H9 (cell line): ENCODE measurements at regions not wholly inside any gene's neighbourhood (a gene's known extent, or its start where the extent isn't known, plus 50 kb on each side); places are given as distances from the start of the nearest gene placed in this dataset.

Source experiments
- DNase-seq: peaks from one replicate; pipeline ENCODE4 v3.0.0-alpha.2; 2017
- H2AFZ ChIP-seq: one replicate; pipeline ENCODE4 v1.6.1; 2013; ENCODE audit warnings: mild to moderate bottlenecking, low read length, control low read depth, moderate library complexity
- H2AK5ac ChIP-seq: 2 replicates; pipeline ENCODE4 v1.6.1; 2013; ENCODE audit warnings: low read length, control low read depth, mixed read lengths; ENCODE audit not compliant: insufficient read length
- H2BK120ac ChIP-seq: one replicate; pipeline ENCODE4 v1.6.1; 2013; ENCODE audit warnings: low read depth, mild to moderate bottlenecking, low read length, control low read depth, inconsistent platforms; ENCODE audit not compliant: poor library complexity, severe bottlenecking
- H2BK12ac ChIP-seq: 2 replicates; pipeline ENCODE4 v1.6.1; 2013; ENCODE audit warnings: low read length, control low read depth, mixed read lengths, low read depth; ENCODE audit not compliant: insufficient read length
- H2BK15ac ChIP-seq: 2 replicates; pipeline ENCODE4 v1.6.1; 2013; ENCODE audit warnings: low read depth, low read length, control low read depth
- H2BK20ac ChIP-seq: one replicate; pipeline ENCODE4 v1.6.1; 2013; ENCODE audit warnings: low read depth, mild to moderate bottlenecking, low read length, control low read depth, inconsistent platforms; ENCODE audit not compliant: poor library complexity, severe bottlenecking
- H2BK5ac ChIP-seq: 2 replicates; pipeline ENCODE4 v1.6.1; 2013; ENCODE audit warnings: low read length, control low read depth, mixed read lengths; ENCODE audit not compliant: insufficient read length
- H3K14ac ChIP-seq: 2 replicates; pipeline ENCODE4 v1.6.1; 2013; ENCODE audit warnings: low read length, control low read depth; ENCODE audit not compliant: insufficient read depth
- H3K18ac ChIP-seq: 2 replicates; pipeline ENCODE4 v1.6.1; 2013; ENCODE audit warnings: low read depth, mild to moderate bottlenecking, mixed read lengths, low read length, control low read depth; ENCODE audit not compliant: insufficient read length
- H3K23ac ChIP-seq: 2 replicates; pipeline ENCODE4 v1.6.1; 2013; ENCODE audit warnings: low read length, control low read depth, mixed read lengths, low read depth; ENCODE audit not compliant: insufficient read length
- H3K23me2 ChIP-seq: 2 replicates; pipeline ENCODE4 v1.6.1; 2013; ENCODE audit warnings: low read depth, mild to moderate bottlenecking, mixed read lengths, low read length, control low read depth; ENCODE audit not compliant: insufficient read length, poor library complexity, severe bottlenecking
- H3K27ac ChIP-seq: 2 replicates; pipeline ENCODE4 v1.5.1; 2013; ENCODE audit warnings: low read length, control low read depth, mixed read lengths, low read depth; ENCODE audit not compliant: insufficient read length
- H3K27me3 ChIP-seq: 2 replicates; pipeline ENCODE4 v1.6.1; 2013; ENCODE audit warnings: low read length, control low read depth, inconsistent platforms; ENCODE audit not compliant: insufficient read depth
- H3K4ac ChIP-seq: 2 replicates; pipeline ENCODE4 v1.6.1; 2013; ENCODE audit warnings: low read depth, mild to moderate bottlenecking, control low read depth, inconsistent platforms, low read length, moderate library complexity
- H3K4me1 ChIP-seq: 2 replicates; pipeline ENCODE4 v1.6.1; 2013; ENCODE audit warnings: low read length, control low read depth, inconsistent platforms; ENCODE audit not compliant: insufficient read depth
- H3K4me2 ChIP-seq: 2 replicates; pipeline ENCODE4 v1.6.1; 2013; ENCODE audit warnings: low read length, control low read depth, mixed read lengths; ENCODE audit not compliant: insufficient read length, insufficient read depth
- H3K56ac ChIP-seq: 2 replicates; pipeline ENCODE4 v1.6.1; 2013; ENCODE audit warnings: low read depth, mild to moderate bottlenecking, mixed read lengths, low read length, control low read depth; ENCODE audit not compliant: insufficient read length
- H3K79me1 ChIP-seq: 2 replicates; pipeline ENCODE4 v1.6.1; 2013; ENCODE audit warnings: low read depth, mild to moderate bottlenecking, moderate library complexity, low read length, control low read depth, inconsistent platforms; ENCODE audit not compliant: insufficient read depth, poor library complexity, severe bottlenecking
- H3K79me2 ChIP-seq: 2 replicates; pipeline ENCODE4 v1.6.1; 2013; ENCODE audit warnings: low read length, control low read depth, inconsistent platforms; ENCODE audit not compliant: insufficient read depth
- H3K9ac ChIP-seq: 2 replicates; pipeline ENCODE4 v1.6.1; 2013; ENCODE audit warnings: low read length, control low read depth, mixed read lengths; ENCODE audit not compliant: insufficient read length; ENCODE audit errors: extremely low read depth
- H3K9me3 ChIP-seq: one replicate; pipeline ENCODE4 v1.6.1; 2013; ENCODE audit warnings: low read depth, low read length, inconsistent platforms; ENCODE audit not compliant: control insufficient read depth
- H3T11ph ChIP-seq: one replicate; pipeline ENCODE4 v1.6.1; 2013; ENCODE audit warnings: mild to moderate bottlenecking, low read length, control low read depth, inconsistent platforms
- H4K20me1 ChIP-seq: one replicate; pipeline ENCODE4 v1.6.1; 2013; ENCODE audit not compliant: control insufficient read depth, insufficient read length, insufficient read depth
- H4K5ac ChIP-seq: 2 replicates; pipeline ENCODE4 v1.6.1; 2013; ENCODE audit warnings: low read depth, mild to moderate bottlenecking, mixed read lengths, low read length, control low read depth; ENCODE audit not compliant: insufficient read length
- H4K8ac ChIP-seq: replicated peaks from 2 replicates; pipeline ENCODE4 v1.6.1; 2013; ENCODE audit warnings: low read length, control low read depth, mixed read lengths, low read depth; ENCODE audit not compliant: insufficient read length
- H4K91ac ChIP-seq: 2 replicates; pipeline ENCODE4 v1.6.1; 2013; ENCODE audit warnings: low read depth, mild to moderate bottlenecking, moderate library complexity, mixed read lengths, low read length, control low read depth; ENCODE audit not compliant: insufficient read length
- H3K27ac Mint-ChIP-seq, 3 experiments: 2 replicates in 2 of 3; 3 replicates in 1 of 3; pipeline ENCODE4 v1.8.0; 2020 to 2021; ENCODE audit warnings: mixed read lengths in 3 of 3, mild to moderate bottlenecking in 1 of 3, moderate library complexity in 1 of 3
- H3K27me3 Mint-ChIP-seq: 2 replicates; pipeline ENCODE4 v1.8.0; 2021; ENCODE audit warnings: low read depth, mild to moderate bottlenecking, moderate library complexity, mixed read lengths
- H3K36me3 Mint-ChIP-seq, 3 experiments: 2 replicates in 2 of 3; 3 replicates in 1 of 3; pipeline ENCODE4 v1.8.0; 2020 to 2021; ENCODE audit warnings: low read depth in 3 of 3, mixed read lengths in 3 of 3; ENCODE audit not compliant: insufficient read depth in 1 of 3
- H3K4me1 Mint-ChIP-seq, 2 experiments: 2 replicates each; pipeline ENCODE4 v1.8.0; 2020; ENCODE audit warnings: mixed read lengths in 2 of 2
- H3K4me3 Mint-ChIP-seq, 2 experiments: 2 replicates in 1 of 2; 3 replicates in 1 of 2; pipeline ENCODE4 v1.8.0; 2020 to 2021; ENCODE audit warnings: mild to moderate bottlenecking in 2 of 2, mixed read lengths in 2 of 2, moderate library complexity in 1 of 2
- H3K9me3 Mint-ChIP-seq, 2 experiments: 2 replicates in 1 of 2; 3 replicates in 1 of 2; pipeline ENCODE4 v1.8.0; 2020; ENCODE audit warnings: mild to moderate bottlenecking in 2 of 2, mixed read lengths in 2 of 2, moderate library complexity in 1 of 2
- WGBS: extraction: QIAGEN DNeasy Blood & Tissue Kit; methylation state at CpG from one replicate; pipeline ENCODE4 v1.1.7; 2013; ENCODE audit warnings: missing lambda C conversion rate, low lambda C conversion rate, mixed read lengths; ENCODE audit not compliant: insufficient read length; ENCODE audit errors: extremely low coverage; 5-methylcytosine and 5-hydroxymethylcytosine counted together
- TF ChIP-seq, protein P1 (sequence below): fragments of 200-600 bp; sonication (generic); conservative IDR thresholded peaks from 3 replicates; pipeline ENCODE4 v1.8.0; 2021; ENCODE audit warnings: antibody characterized with exemption, mild to moderate bottlenecking

DNA sequence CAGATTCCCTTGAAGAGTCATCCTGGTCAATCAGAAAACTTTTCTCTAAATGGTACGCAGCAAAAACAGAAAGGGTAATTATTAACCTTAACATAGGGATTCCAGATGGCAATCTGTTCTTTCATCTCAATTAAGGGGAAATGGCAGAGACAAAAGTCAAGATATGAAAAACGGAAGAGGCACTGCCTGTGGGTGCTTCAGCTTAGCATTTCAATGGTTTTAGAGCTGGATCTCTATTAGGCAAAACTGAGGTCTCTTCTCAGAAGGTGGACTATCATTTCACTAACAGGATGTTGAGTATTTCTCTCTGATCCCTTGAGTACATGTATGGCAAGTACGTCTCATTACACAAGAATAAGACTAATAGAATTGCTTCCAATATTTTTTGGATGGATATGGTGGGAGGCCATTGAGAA lies 296.9 kb downstream of the HIVEP2 start:
- Histone ChIP-seq H3K14ac (no peak overlapping the region), H3K27me3 (no peaks in the 10 kb centered on the region), H2BK15ac (no peak overlapping the region), H3K4me2 (no peak overlapping the region), H3K9ac (no peak overlapping the region), H3K23ac (no peak overlapping the region), H3K4me1 (peaks cover 18% of the 10 kb centered on the region), H3K4ac (no peak overlapping the region), H2BK12ac (no peak overlapping the region), H3K27ac (peak overlapping the region; percentile 76), H2AK5ac (no peak overlapping the region), H3T11ph (no peak overlapping the region), H2BK5ac (no peak overlapping the region), H3K79me1 (no peaks in the 10 kb centered on the region), H3K9me3 (no peaks in the 10 kb centered on the region), H4K20me1 (no peaks in the 10 kb centered on the region), H3K23me2 (no peaks in the 10 kb centered on the region), H2AFZ (no peak overlapping the region), H2BK120ac (no peak overlapping the region), H3K56ac (no peak overlapping the region), H3K18ac (no peak overlapping the region), H2BK20ac (no peak overlapping the region), H4K8ac (no peak overlapping the region), H3K79me2 (no peaks in the 10 kb centered on the region), H4K5ac (no peak overlapping the region), H4K91ac (no peak overlapping the region)
- no peak overlapping the region for H3K4me3 Mint-ChIP-seq
- peak overlapping the region; percentile 80 to 98 (median 93) for H3K27ac Mint-ChIP-seq
- WGBS, result no CpG with 5 or more reads among the region's 3 CpGs
- H3K4me1 Mint-ChIP-seq, result peaks cover 50 to 58% of the 10 kb centered on the region in 2 experiments
- no peaks in the 10 kb centered on the region; a peak in 1 of 5 replicates for H3K9me3 Mint-ChIP-seq
- TF ChIP-seq, protein P1, sequence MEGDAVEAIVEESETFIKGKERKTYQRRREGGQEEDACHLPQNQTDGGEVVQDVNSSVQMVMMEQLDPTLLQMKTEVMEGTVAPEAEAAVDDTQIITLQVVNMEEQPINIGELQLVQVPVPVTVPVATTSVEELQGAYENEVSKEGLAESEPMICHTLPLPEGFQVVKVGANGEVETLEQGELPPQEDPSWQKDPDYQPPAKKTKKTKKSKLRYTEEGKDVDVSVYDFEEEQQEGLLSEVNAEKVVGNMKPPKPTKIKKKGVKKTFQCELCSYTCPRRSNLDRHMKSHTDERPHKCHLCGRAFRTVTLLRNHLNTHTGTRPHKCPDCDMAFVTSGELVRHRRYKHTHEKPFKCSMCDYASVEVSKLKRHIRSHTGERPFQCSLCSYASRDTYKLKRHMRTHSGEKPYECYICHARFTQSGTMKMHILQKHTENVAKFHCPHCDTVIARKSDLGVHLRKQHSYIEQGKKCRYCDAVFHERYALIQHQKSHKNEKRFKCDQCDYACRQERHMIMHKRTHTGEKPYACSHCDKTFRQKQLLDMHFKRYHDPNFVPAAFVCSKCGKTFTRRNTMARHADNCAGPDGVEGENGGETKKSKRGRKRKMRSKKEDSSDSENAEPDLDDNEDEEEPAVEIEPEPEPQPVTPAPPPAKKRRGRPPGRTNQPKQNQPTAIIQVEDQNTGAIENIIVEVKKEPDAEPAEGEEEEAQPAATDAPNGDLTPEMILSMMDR, result no peak
- H3K27me3 Mint-ChIP-seq, result no peaks in the 10 kb centered on the region; the same call in 1 of the 2 replicates
- DNase-seq, result no peak
- H3K36me3 Mint-ChIP-seq, result no peaks in the 10 kb centered on the region
